ENCODE measurements at regions not wholly inside any gene's neighbourhood (a gene's known extent, or its start where the extent isn't known, plus 50 kb on each side); places are given as distances from the start of the nearest gene placed in this dataset.

GRCh38 chr13:80105350-80105749 lies 235.6 kb downstream of the SPRY2 start:
- H3K4me1 Mint-ChIP-seq (ENCODE audit: low read depth) = no peaks in the 10 kb centered on the region
- no peak overlapping the region for H3K4me3 Mint-ChIP-seq
- no peaks in the 10 kb centered on the region for H3K9me3 Mint-ChIP-seq (ENCODE audit: low read depth)
- peaks cover 4% of the 10 kb centered on the region for H3K27me3 Mint-ChIP-seq
- no peak overlapping the region for H3K27ac Mint-ChIP-seq
- H3K36me3 Mint-ChIP-seq = no peaks in the 10 kb centered on the region

GRCh38 chr13:80101040-80101439 lies 239.9 kb downstream of the SPRY2 start:
- no peak overlapping the region for H3K27ac Mint-ChIP-seq
- peaks cover 3% of the 10 kb centered on the region for H3K27me3 Mint-ChIP-seq
- H3K9me3 Mint-ChIP-seq (ENCODE audit: low read depth) = no peaks in the 10 kb centered on the region
- H3K36me3 Mint-ChIP-seq = no peaks in the 10 kb centered on the region
- no peak overlapping the region for H3K4me3 Mint-ChIP-seq
- no peaks in the 10 kb centered on the region for H3K4me1 Mint-ChIP-seq (ENCODE audit: low read depth)

GRCh38 chr13:80100636-80101035 lies 240.3 kb downstream of the SPRY2 start:
- no peaks in the 10 kb centered on the region for H3K36me3 Mint-ChIP-seq
- H3K4me1 Mint-ChIP-seq (ENCODE audit: low read depth) = no peaks in the 10 kb centered on the region
- no peaks in the 10 kb centered on the region for H3K9me3 Mint-ChIP-seq (ENCODE audit: low read depth)
- no peak overlapping the region for H3K27ac Mint-ChIP-seq
- peaks cover 1% of the 10 kb centered on the region for H3K27me3 Mint-ChIP-seq
- no peak overlapping the region for H3K4me3 Mint-ChIP-seq

- Mint-ChIP-seq H3K4me3 (no peak overlapping the region), H3K4me1 (ENCODE audit: low read depth) (no peaks in the 10 kb centered on the region), H3K27me3 (peaks cover 1% of the 10 kb centered on the region), H3K27ac (no peak overlapping the region), H3K9me3 (ENCODE audit: low read depth) (no peaks in the 10 kb centered on the region), H3K36me3 (no peaks in the 10 kb centered on the region)
Observed at GRCh38 chr13:80097561-80097960, 243.4 kb downstream of the SPRY2 start.

GRCh38 chr13:80096383-80096782 lies 244.5 kb downstream of the SPRY2 start:
- Mint-ChIP-seq H3K4me3 (no peak overlapping the region), H3K36me3 (no peaks in the 10 kb centered on the region), H3K27ac (no peak overlapping the region), H3K9me3 (ENCODE audit: low read depth) (no peaks in the 10 kb centered on the region), H3K4me1 (ENCODE audit: low read depth) (no peaks in the 10 kb centered on the region), H3K27me3 (peaks cover 1% of the 10 kb centered on the region)

- Mint-ChIP-seq H3K27me3 (peaks cover 1% of the 10 kb centered on the region), H3K4me1 (ENCODE audit: low read depth) (no peaks in the 10 kb centered on the region), H3K36me3 (no peaks in the 10 kb centered on the region), H3K27ac (no peak overlapping the region), H3K4me3 (no peak overlapping the region), H3K9me3 (ENCODE audit: low read depth) (no peaks in the 10 kb centered on the region)
Observed at GRCh38 chr13:80094526-80094925, 246.4 kb downstream of the SPRY2 start.

GRCh38 chr13:80093888-80094287 lies 247.0 kb downstream of the SPRY2 start:
- Mint-ChIP-seq H3K36me3 (no peaks in the 10 kb centered on the region), H3K27ac (no peak overlapping the region), H3K4me3 (no peak overlapping the region), H3K9me3 (ENCODE audit: low read depth) (no peaks in the 10 kb centered on the region), H3K4me1 (ENCODE audit: low read depth) (no peaks in the 10 kb centered on the region), H3K27me3 (peaks cover 1% of the 10 kb centered on the region)

- Mint-ChIP-seq H3K36me3 (no peaks in the 10 kb centered on the region), H3K4me3 (no peak overlapping the region), H3K9me3 (ENCODE audit: low read depth) (peaks cover 4% of the 10 kb centered on the region), H3K27me3 (no peaks in the 10 kb centered on the region), H3K4me1 (ENCODE audit: low read depth) (no peaks in the 10 kb centered on the region), H3K27ac (no peak overlapping the region)
Observed at GRCh38 chr13:80086304-80086721, 254.6 kb downstream of the SPRY2 start.

GRCh38 chr13:80083853-80084676 lies 256.9 kb downstream of the SPRY2 start:
- Mint-ChIP-seq H3K9me3 (ENCODE audit: low read depth) (peaks cover 4% of the 10 kb centered on the region), H3K27ac (no peak overlapping the region), H3K4me1 (ENCODE audit: low read depth) (no peaks in the 10 kb centered on the region), H3K4me3 (no peak overlapping the region), H3K27me3 (no peaks in the 10 kb centered on the region), H3K36me3 (no peaks in the 10 kb centered on the region)

- peaks cover 4% of the 10 kb centered on the region for H3K9me3 Mint-ChIP-seq (ENCODE audit: low read depth)
- no peaks in the 10 kb centered on the region for H3K4me1 Mint-ChIP-seq (ENCODE audit: low read depth)
- H3K27ac Mint-ChIP-seq = no peak overlapping the region
- no peaks in the 10 kb centered on the region for H3K27me3 Mint-ChIP-seq
- no peaks in the 10 kb centered on the region for H3K36me3 Mint-ChIP-seq
- H3K4me3 Mint-ChIP-seq = no peak overlapping the region
Observed at GRCh38 chr13:80083081-80083852, 257.7 kb downstream of the SPRY2 start.

- no peaks in the 10 kb centered on the region for H3K36me3 Mint-ChIP-seq
- no peak overlapping the region for H3K27ac Mint-ChIP-seq
- no peak overlapping the region for H3K4me3 Mint-ChIP-seq
- H3K9me3 Mint-ChIP-seq (ENCODE audit: low read depth) = peaks cover 4% of the 10 kb centered on the region
- H3K4me1 Mint-ChIP-seq (ENCODE audit: low read depth) = no peaks in the 10 kb centered on the region
- H3K27me3 Mint-ChIP-seq = peaks cover under 1% of the 10 kb centered on the region
Observed at GRCh38 chr13:80082396-80083080, 258.4 kb downstream of the SPRY2 start.

- no peaks in the 10 kb centered on the region for H3K4me1 Mint-ChIP-seq (ENCODE audit: low read depth)
- no peak overlapping the region for H3K4me3 Mint-ChIP-seq
- no peak overlapping the region for H3K27ac Mint-ChIP-seq
- H3K27me3 Mint-ChIP-seq = peaks cover 1% of the 10 kb centered on the region
- H3K36me3 Mint-ChIP-seq = no peaks in the 10 kb centered on the region
- H3K9me3 Mint-ChIP-seq (ENCODE audit: low read depth) = no peaks in the 10 kb centered on the region
Observed at GRCh38 chr13:80074811-80075210, 266.1 kb downstream of the SPRY2 start.

- Mint-ChIP-seq H3K27me3 (peaks cover 1% of the 10 kb centered on the region), H3K4me3 (no peak overlapping the region), H3K27ac (no peak overlapping the region), H3K4me1 (ENCODE audit: low read depth) (no peaks in the 10 kb centered on the region), H3K9me3 (ENCODE audit: low read depth) (no peaks in the 10 kb centered on the region), H3K36me3 (no peaks in the 10 kb centered on the region)
Observed at GRCh38 chr13:80074143-80074752, 266.7 kb downstream of the SPRY2 start.

GRCh38 chr13:80072231-80072630 lies 268.7 kb downstream of the SPRY2 start:
- H3K27ac Mint-ChIP-seq = no peak overlapping the region
- no peak overlapping the region for H3K4me3 Mint-ChIP-seq
- H3K27me3 Mint-ChIP-seq = no peaks in the 10 kb centered on the region
- H3K4me1 Mint-ChIP-seq (ENCODE audit: low read depth) = no peaks in the 10 kb centered on the region
- no peaks in the 10 kb centered on the region for H3K9me3 Mint-ChIP-seq (ENCODE audit: low read depth)
- H3K36me3 Mint-ChIP-seq = no peaks in the 10 kb centered on the region

All from activated naive CD8-positive, alpha-beta T cell (primary cell).